GM12891 (cell line): ENCODE measurements at regions not wholly inside any gene's neighbourhood (a gene's known extent, or its start where the extent isn't known, plus 50 kb on each side); places are given as distances from the start of the nearest gene placed in this dataset.
A peak's percentile ranks its signal among the peaks of the same experiment; 100 is the strongest.

Source experiments
- DNase-seq: peaks from one replicate; pipeline ENCODE4 v3.0.0; 2011; ENCODE audit warnings: low spot score; ENCODE audit not compliant: insufficient read length
- FAIRE-seq: peaks from 2 replicates; lab custom pipeline; 2011; peaks lifted over from hg19 to GRCh38; lab: Jason Lieb, UNC
- PAX5 ChIP-seq: IDR thresholded peaks from 2 replicates; pipeline ENCODE4 v1.6.1; 2011; ENCODE audit warnings: low read length, moderate library complexity, mild to moderate bottlenecking; ENCODE audit not compliant: insufficient read depth, severe bottlenecking
- POLR2A ChIP-seq: IDR thresholded peaks from 2 replicates; pipeline ENCODE4 v1.6.1; 2011; ENCODE audit warnings: low read depth, low read length, control low read depth
- POLR2AphosphoS5 ChIP-seq: IDR thresholded peaks from 2 replicates; pipeline ENCODE4 v1.6.1; 2011; ENCODE audit warnings: low read depth, low read length, control low read depth
- POU2F2 ChIP-seq: IDR thresholded peaks from 2 replicates; pipeline ENCODE4 v1.6.1; 2011; ENCODE audit warnings: low read depth, mild to moderate bottlenecking, control low read depth, low read length, moderate library complexity
- SPI1 ChIP-seq: IDR thresholded peaks from 2 replicates; pipeline ENCODE4 v1.6.1; 2011; ENCODE audit warnings: low read depth, low read length, control low read depth
- TAF1 ChIP-seq: IDR thresholded peaks from 2 replicates; pipeline ENCODE4 v1.6.1; 2011; ENCODE audit warnings: low read depth, low read length, control low read depth

DNA sequence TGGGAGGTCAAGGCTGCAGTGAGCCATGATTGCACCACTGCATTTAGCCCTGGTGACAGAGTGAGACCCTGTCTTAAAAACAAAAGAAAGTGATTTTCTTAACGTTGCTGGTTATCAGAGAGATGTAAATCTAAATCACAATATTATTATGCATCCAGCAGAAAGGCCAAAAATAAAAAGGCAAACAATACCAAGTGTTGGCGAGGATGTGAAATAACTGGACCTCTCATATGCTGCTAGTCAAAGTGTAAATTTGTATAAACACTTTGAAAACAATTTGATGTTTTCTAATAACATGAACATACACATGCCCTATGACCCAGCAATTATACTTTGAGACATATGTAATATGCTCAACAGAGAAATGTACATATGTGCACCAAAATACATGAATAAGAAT lies 110.7 kb upstream of the CNTLN start:
- no peak for FAIRE-seq
- no peak for TF ChIP-seq POLR2A
- TF ChIP-seq SPI1: no peak
- TF ChIP-seq PAX5: no peak
- no peak for TF ChIP-seq POLR2AphosphoS5
- no peak for TF ChIP-seq POU2F2
- DNase-seq: no peak

- FAIRE-seq (no peak), DNase-seq (no peak)
- TF ChIP-seq POLR2AphosphoS5: no peak
- peak; percentile 46; the same call in 1 of the 2 replicates for TF ChIP-seq SPI1
These were observed 113.4 kb upstream of the CNTLN start for GRCh38 chr9:17021387-17021970.

GRCh38 chr9:17019398-17019797 lies 115.4 kb upstream of the CNTLN start:
- FAIRE-seq (no peak), DNase-seq (no peak)
- TF ChIP-seq TAF1: no peak

- DNase-seq: no peak
- FAIRE-seq: no peak
- no peak for TF ChIP-seq TAF1
- TF ChIP-seq POLR2AphosphoS5: no peak
- TF ChIP-seq POU2F2: no peak
- no peak for TF ChIP-seq SPI1
- TF ChIP-seq PAX5: no peak
- no peak for TF ChIP-seq POLR2A
These were observed 116.2 kb upstream of the CNTLN start for GRCh38 chr9:17018540-17019196.

GRCh38 chr9:17017931-17018491 lies 116.8 kb upstream of the CNTLN start:
- TF ChIP-seq POLR2AphosphoS5 (no peak), SPI1 (no peak), PAX5 (no peak), TAF1 (no peak), POU2F2 (no peak), POLR2A (no peak)
- FAIRE-seq: no peak
- DNase-seq: no peak

- no peak for TF ChIP-seq PAX5
- TF ChIP-seq TAF1: no peak
- no peak for TF ChIP-seq POU2F2
- no peak for TF ChIP-seq POLR2A
- TF ChIP-seq SPI1: no peak
- no peak for TF ChIP-seq POLR2AphosphoS5
- DNase-seq: no peak
- no peak for FAIRE-seq
These were observed 120.9 kb upstream of the CNTLN start for GRCh38 chr9:17013891-17014290.

DNA sequence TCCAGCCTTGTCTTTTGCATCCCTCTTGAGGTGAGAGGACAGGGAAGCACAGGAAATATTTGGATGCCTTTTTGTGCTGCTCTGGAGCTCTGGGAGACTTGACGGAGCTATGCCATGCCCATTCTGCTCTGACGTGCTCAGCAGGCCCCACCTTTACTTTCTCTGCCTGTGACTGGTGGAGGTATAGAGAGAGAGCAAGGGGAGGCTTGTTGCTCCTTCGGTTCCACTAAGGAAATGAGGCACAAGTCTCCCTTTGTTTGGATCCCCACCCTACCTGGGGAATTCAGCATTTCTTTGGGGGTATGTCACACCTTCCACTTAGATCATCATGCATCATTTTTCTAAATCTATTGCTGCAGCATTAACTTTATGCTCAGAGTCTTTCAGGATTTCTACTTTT lies 121.8 kb upstream of the CNTLN start:
- no peak for TF ChIP-seq POLR2AphosphoS5
- TF ChIP-seq POU2F2: no peak
- TF ChIP-seq SPI1: no peak
- no peak for TF ChIP-seq TAF1
- no peak for TF ChIP-seq POLR2A
- no peak for TF ChIP-seq PAX5
- DNase-seq (no peak), FAIRE-seq (no peak)

DNA sequence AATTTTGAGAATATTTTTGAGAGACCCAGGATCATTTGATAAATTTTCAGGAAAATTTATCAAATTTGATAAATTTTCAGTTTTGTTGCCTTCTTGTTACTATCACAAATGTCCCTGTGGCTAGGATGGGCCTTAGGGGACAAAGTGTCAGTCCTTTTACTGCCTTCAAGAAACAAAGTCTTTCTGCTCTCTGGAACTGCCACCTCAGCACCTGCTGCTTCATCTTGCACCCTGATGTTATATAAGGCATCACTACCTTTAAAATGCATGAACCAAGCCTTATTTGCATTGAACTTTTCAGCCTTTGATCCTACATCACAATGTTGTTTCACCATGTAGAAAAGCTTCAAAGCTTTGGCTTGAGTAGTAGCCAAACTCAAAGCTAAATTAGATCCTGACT lies 123.0 kb upstream of the CNTLN start:
- no peak for TF ChIP-seq PAX5
- no peak for DNase-seq
- no peak for FAIRE-seq

- FAIRE-seq (no peak), DNase-seq (no peak)
- TF ChIP-seq TAF1 (no peak), PAX5 (no peak), SPI1 (no peak), POLR2AphosphoS5 (no peak), POU2F2 (no peak), POLR2A (no peak)
These were observed 125.8 kb upstream of the CNTLN start for GRCh38 chr9:17009071-17009470.

GRCh38 chr9:17005056-17005823 lies 129.6 kb upstream of the CNTLN start:
- TF ChIP-seq POLR2A (no peak), TAF1 (no peak), SPI1 (no peak), POU2F2 (no peak), POLR2AphosphoS5 (no peak), PAX5 (no peak)

More at GRCh38 chr9:17005056-17005823, 129.6 kb upstream of the CNTLN start:
- FAIRE-seq: no peak
- DNase-seq: no peak
